ENCODE measurements at regions not wholly inside any gene's neighbourhood (a gene's known extent, or its start where the extent isn't known, plus 50 kb on each side); places are given as distances from the start of the nearest gene placed in this dataset.

DNA sequence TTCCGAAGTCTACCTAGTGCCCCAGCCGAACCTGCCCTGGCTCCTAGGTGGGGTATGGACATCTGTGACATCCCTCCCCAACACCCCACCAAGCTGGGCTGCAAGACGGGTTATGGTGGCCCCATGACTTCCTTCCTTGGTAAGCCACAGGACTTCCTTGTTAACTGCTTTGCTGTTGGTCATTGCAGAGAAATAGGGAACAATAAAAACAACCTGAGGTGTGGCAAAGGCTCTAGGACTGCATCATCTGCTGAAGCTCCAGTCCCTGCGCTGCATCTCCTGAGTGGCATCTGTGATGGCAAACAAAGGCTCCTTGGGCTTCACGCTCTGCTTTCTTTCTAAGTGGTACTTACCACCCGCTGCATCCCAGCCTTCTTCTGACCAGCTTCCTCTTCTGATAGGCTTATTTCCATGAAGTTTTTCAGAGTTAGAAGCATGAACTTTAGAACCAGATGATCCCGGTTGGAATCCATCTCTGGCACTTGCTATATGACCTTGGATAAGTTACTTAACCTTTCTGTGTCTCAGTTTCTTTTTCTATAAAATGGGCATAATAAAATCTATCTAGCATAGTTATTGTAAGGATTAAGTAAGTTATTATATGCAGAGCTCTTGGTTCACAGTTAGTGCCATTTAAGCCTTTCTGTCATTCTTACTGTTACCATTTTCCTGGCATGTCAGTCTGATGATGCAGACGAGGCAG lies 216.8 kb downstream of the RPS24 start:
- DNase-seq = no peak

DNA sequence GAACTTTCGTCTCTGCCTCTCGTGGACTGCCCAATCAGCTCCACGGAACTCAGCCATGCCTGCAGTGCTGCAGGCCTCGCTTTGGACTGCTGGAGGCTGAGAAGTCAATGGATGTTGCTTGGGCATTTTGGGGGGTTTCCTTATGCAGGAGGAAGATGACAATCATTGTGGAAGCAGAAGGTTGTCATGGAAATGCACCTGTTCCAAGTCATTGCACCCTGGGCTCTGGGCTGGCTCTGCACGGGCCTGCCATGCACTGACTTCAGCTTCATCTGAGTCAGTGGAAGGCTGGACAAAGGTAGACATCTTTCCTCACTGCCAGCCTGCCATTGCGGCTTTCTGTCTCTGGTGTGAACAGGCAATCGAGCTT lies 217.3 kb downstream of the RPS24 start:
- DNase-seq = no peak

DNA sequence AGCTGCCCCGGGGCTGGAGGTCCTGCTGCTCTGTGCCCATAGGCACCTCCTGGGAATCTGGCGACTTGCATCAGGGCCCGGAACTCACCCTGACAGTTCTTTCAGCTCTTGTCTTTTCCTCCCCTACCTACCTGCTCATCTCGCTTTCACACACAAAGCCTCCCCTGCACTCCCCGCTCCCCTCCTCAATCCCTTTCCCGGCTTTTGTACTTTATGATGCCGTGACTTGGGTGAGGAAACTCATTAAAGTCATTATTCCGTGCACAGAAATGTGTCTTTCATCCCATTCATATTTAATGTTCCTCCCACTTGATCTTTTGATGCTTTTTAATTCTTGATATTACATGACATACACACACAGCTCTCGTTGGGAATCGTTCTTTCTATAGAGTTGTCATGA lies 218.6 kb downstream of the RPS24 start:
- DNase-seq = no peak

DNA sequence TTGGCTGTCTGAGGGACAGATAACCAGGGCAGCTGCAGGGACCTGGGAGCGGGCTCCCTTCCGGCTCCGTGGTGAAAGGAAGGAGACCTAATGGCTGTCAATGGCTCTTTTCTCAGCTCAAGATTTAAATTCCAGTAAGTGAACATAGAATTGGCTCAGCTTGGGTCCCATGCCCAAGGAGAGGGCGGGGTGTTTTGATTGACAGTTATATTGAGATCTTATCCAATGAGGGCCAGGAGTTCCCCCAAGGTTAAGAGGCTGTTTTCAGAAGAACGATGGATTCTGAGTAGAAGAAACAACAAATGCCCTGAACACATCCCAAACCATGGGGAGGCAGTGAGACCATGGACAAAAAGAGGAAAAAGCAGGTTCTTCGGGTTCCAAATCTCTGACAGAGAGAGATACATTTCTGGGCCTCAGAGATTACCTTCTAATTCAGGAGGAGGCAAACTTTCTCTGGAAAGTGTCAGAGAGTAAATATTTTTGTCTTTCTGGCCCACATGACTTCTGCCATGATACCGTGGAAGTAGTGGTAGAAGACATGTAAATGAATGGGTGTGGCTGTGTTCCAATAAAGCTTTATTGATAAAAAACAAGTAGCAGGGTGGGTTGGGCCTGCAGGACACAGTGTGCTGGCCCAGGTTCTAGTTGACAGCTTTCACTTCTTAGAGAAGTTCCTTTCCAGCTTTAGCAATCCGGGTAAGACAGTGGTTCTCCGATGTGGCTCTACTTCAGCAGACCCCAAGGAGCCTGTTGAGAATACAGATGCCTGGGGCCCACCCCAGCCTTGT lies 219.6 kb downstream of the RPS24 start:
- no peak for DNase-seq

DNA sequence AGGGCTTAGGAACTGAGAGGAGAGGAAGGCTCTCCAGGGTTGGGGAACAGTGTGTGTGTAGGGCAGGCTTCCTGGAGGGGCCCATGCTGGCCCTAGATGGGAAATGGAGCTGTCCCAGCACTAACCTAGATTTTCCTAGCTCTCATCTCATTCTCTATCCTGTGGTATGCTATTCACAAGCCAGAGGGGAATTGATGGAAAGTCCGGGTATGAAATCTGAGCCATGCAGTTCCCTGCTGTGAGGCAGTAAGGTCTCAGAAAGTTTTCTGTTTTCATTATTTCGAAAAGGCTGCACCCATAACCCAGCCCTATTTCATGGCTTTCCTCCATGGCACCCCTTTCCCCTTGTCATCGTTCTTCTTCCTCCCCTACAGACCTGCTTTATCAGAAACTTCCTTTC lies 220.3 kb downstream of the RPS24 start:
- no peak for DNase-seq

DNA sequence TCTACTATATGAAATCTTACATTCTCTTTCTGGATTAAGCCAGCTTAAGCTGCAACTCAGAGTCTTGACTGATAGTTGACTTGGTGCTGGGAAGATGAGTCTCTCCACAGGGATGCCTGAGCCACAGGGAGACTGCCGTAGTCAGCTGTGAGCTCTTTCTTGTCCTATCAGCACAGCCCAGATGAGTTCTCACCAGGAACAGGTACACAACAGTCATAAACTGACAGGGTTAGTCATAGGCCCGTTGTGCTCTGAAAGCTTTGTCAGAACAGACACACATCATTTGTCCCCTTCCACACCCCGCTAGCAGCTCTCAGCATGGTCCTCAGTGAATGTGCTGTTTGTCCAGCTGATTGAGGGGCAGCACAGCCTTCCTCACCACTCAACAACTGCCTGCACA lies 221.6 kb downstream of the RPS24 start:
- DNase-seq = no peak

DNA sequence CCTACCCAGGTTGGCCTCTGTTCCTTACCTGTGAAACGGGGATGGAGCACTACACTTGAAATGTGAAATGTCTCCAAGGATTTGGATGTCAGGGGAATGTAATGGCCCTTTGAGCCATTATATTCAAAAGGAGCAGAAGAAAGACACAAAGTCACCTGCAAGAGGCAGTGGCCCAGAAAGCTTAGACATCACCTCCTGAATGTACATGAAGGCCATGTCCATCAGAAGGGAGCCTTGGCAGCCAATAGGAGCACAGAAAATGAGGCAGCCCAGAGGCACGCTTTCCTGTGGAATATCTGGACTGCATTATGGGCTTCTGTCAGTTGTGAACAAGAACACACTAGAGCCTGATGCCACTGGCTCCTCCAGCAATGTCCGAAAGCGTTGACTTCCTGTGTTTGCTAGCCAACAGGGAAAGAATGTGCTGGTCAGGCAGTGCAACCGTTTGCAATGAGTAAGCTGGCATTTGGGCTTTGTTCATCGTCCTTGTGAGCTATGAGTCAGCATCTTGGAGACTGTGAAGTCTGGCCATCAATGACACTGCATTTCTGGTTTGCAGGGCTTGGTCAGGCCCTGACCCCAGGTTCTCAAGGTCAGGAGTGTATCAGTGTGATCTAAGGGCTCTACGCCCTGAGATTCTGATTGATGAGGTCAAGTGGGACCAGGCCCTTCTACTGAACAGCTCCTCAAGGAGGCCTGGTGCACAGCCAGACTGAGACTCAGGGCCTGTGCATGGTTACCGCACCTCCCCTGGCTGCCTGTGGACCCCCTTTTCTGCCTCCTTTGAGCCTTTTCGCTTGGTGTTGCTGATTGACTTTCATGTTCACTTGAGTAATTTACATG lies 222.4 kb downstream of the RPS24 start:
- DNase-seq = no peak

DNA sequence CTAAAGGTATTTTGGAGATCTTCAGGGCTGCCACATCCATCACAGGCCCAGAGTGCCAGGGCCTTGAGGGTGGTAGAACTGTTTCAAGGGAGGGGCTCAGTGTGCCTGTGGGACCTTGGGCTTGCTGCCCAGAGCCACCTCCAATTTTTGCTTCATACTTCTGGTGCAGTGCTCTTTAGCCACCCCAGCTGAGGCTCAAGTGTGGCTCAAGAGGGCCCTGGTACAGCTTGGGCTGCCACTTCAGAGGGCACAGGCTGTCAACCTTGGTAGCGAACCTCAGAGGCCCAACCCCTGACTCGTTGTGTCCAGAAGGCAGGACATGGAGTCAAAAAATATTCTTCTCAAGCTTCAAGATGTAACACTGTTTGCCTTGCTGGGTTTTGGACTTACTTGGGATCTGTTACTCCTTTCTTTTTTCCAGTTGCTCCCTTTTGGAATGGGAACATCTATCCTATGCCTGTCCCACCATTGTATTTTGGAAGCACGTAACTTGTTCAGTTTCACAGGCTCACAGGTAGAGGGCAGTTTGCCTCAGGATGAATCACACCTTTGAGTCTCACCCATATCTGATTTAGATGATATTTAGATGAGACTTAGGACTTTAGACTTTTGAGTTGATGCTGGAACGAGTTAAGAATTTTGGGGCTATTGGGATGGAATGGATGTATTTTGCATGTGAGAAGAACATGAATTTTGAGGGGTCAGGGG lies 224.8 kb downstream of the RPS24 start:
- no peak for DNase-seq

DNA sequence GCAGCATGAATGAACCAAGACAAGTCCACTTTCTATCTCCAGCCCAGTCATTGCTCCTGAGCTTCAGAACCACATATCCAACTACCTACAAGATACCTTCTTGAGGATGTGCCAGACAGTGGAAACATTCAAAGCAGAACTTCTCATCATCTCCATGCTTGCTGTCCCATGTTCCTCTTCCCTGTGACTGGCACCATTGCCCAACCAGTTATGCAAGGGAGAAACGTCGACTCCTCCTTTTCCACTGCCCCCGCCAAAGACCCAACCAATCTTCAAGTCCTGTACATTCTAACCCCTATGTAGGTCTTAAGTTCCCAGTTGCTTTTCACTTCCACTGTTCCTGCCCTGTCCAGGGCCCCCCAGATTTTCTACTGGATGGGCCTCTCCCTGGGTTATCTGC lies 225.7 kb downstream of the RPS24 start:
- DNase-seq = no peak

DNA sequence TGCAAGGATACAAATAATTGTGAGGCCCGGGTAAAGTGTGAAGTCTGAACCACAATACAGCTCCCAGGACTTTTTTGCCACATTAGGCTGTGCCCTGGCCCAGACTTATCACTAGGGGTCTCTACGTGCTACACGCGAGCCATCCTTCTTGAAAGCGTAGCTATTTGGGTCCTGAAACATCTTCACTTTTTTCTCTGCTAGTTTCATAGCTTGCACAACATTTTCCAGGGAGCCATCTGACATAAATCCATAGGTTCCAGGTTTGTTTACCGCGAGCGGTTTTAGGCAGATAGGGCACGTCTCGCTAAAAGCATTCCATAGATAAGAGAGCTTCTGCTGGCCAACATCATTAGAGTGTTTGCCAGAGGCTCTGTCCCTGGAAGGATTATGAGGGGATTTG lies 226.5 kb downstream of the RPS24 start:
- no peak for DNase-seq

DNA sequence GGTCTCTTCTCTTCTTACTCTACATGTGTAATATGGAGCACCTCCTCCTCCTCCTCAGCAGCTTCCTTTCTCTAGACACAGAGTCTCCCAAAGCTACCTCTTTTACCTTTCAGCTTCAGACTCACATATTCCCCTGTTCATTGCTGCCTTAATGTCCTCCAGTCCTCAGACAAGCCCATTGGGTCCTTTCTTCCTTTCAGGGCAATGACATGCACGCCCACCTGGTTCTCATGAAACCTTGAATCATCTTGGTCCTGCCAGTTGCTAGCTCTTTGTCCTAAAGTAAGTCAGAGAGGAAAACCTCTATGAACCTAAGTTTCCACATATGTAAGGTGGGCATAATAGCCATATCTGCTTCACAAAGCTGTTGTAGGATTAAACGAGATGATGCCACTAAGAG lies 227.0 kb downstream of the RPS24 start:
- no peak for DNase-seq

DNA sequence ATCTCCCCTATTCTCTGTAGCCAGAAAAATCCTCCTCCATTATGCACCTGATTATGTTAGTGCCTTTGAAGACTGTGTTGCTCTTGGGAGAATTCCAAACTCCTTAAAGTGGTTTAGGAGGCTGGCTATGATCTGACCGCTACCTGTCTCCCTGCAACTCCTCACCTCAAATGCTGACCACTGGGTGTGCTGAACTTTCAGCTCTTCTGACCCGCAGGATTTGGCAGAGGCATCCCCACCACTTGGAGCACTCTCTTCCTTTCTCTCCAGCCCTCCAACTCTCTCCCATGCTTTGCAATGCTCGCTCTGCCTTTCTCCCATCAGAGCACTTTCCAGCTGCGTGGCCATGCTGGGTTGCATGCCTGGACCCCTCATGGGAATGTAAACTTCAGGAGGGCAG lies 227.6 kb downstream of the RPS24 start:
- DNase-seq = no peak

DNA sequence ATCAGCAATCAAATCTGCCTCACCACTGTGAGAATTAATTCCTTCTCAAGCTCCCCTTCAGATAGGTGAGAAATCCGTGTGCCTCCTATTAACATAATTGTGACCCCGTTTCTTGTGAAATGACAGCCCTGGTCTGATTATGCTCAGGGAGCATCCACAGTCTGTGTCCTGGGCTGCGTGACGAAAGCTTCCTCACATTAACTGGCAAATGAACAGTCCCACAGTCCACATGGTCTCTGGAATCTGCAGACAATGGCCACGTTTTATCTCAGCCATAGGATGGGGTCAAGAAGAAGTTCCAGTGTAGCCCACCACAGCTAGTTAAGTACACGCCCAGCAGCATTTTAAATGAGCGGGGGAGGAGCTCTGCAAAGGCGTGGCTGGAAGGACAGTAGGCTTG lies 229.2 kb downstream of the RPS24 start:
- no peak for DNase-seq

DNA sequence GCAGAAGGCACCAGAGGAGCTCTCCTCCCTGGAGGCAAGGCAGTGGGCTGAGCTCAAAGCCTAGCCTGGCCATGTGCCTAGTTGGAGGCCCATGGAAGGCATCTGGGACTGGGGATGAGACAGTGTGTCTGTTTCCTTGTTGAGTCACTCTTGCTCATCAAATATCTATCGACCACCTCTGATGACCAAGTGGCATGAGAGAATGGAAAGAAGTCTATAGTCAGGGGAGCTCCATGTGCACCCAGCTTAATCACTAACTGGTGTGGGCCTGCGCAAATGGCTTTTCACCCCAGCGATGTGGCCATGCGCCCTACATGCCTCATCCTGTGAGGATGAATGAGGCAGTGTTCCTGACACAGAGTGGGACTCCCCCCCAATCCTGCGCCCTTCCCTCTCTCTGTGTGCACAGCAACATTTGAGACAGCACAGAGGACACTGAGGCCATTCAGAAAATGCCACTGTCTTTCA lies 229.9 kb downstream of the RPS24 start:
- no peak for DNase-seq

DNA sequence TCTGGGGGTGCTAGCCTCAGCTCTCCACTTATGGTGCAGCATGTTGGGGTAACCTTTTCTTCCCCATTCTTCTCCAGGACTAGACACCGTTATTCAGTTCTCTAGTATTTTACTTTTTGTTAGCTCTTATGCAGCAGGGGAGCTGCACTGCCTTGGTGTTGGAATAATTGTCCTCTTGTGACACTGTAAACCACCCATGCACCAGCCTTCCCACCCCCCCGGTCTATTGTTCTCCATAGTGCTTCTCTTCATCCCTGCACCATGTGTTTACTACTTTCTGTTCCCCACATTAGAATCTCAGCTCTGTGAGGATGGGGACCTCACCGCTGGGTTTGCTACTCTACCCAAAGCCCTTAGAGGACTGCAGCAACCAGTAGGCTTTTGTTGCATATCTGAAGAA lies 230.7 kb downstream of the RPS24 start:
- no peak for DNase-seq

DNA sequence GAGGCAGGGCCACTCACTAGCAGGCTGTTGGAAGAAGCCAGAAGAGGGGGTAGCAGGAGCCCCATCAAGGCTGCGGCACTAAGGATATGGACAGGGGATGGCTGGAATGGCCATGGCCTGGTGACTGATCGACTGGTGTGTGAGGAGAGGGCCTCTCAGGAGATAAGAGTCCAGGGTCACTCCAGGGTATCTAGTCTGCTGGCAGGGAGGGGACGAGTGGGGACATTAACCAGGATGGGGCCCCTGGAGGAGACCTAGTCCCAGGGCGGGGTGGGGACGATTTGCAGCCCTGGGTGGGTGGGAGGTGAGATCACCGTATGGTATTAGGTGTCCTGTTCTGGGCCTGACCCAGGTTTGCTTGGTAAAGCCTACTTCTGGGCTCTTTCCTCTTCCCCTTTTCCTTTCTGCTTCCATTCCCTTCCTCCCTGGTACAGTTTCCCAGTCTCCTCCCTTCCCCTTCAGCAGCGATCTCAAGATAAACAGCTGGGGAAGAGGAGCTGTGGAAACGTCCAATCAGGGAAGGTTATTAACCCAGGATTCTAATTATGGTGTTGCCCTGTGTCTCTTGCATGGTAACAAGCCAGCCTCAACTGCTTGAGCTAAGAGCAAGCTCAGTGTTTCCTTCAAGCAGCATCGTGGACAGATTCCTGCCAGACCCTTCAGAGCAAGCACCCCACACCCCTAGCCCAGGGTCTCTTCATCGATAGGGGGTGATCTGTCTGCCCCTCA lies 233.2 kb downstream of the RPS24 start:
- DNase-seq = no peak

DNA sequence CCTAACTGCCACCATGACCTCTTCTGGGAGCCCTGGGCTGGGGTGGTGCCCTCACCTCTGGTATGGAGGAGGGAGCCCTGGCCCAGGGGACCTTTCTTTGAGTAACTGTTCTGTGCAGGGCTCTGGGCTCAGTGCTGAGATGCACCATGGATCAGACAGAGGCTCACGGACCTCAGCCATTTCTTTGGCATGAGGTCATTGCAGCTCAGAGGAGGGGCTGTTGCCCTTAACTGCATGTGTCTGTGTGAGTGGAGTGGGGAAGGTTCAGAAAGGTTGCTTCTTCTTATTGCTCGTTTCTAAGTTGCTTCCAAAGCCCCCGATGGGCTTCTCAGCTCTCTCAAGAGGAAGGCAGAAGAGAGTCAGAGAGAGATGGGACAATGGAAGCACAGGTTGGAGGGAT lies 233.9 kb downstream of the RPS24 start:
- no peak for DNase-seq

DNA sequence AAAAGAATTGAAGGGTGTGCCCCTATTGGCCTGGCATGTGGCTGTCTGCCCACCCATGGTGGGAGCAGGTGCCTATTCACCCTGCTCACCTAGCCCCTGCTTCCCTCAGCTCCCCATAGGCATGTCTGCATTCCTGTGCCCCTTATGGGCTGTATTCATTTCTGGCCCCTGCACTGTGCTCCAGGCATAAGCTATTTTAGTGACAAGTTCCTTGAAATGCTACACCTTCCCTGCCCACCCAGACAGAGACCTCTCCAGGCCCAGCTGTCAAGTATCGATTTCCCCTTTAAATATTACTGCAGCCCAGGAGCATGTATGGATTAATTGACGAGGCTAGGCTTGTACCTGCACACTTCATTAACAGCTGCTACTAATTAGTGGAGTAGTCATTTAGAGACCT lies 235.4 kb downstream of the RPS24 start:
- no peak for DNase-seq

DNA sequence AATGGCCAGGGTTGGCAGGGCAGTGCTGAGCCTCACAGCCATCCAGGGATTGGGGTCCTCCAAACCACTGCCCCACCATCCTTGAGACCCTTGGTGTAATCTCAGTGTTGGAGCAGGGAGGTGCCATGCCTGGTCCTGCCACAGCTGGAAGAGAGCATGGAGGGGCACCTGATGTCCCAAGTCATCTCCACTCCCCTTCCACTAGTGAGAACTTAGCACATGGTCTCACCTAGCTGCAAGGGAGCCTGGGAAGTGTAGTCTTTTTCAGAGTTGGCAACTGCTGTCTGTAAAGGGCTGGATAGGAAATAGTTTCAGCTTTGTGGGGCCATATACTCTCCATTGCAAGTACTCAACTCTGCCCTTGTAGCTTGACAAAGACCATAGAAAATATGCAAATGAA lies 238.7 kb downstream of the RPS24 start:
- DNase-seq = no peak

DNA sequence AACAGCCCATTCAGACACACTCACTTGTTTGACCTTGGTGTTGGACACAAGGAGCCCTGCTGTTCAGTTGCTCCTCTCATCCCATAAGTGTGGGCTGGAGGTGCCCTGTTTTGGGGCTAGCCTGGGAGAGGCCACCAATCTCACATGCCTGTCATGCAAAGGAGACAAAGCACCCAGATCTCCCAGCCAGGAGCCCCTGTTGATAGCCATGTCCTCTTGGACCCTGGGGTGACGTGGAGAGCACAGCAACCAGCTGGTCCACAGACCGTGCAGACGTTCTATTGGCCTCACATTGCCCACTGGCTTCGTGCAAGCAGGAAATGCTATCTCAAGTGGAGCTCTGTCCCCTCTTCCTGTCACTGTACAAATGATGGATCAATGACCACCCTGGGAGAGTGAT lies 240.8 kb downstream of the RPS24 start:
- no peak for DNase-seq

DNA sequence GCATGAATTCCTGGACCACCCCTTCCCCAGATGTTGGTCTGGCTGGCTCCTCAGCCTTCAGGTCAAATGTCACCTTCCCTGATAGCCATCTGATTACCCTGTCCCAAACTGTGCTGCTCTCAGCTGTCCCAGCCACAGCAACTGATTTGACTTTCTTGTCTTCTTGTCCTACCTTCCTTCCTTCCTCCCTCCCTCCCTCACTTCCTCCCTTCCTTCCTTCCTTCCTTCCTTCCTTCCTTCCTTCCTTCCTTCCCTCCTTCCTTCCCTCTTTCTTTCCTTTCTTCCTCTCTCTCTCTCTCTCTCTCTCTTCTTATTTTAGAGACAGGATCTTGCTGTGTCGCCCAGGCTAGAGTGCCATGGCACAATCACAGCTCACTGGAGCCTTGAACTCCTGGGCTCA lies 242.5 kb downstream of the RPS24 start:
- DNase-seq = no peak

DNA sequence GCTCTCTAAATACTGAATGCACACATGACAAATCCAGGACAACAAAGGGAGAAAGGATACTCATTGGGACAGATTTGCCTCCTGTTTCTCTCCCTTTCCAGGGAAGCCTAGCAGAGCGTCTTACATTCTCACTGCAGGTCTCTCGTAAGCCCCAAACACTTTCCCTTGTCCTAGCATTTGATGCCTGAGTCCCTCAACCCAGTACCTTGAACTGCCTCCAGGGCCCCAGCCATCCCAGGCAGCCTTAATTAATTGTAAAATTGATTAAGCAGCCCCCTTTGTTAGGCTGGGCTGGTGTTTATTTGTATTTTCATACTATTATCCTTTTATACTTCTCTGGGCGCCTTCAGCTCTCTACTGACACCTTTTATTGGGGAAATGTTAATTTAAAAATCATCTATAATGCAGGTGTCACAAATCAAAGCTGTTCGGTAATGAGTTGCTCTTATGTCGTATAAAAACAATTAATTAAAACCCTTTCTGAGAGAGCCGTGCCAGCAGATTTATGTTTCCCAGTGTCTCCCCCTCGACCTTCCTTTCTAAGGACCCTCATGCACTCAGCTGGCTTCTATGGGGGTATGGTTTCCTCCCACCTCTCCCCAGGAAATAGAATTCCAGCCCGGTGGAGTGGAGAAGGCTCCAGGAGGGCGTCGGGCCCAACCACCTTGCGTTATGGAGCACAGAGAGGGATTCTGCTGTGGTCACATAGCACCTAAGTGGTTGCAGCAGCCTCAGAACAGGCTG lies 243.8 kb downstream of the RPS24 start:
- DNase-seq = no peak

Data from activated naive CD4-positive, alpha-beta T cell treated with anti-CD3 and anti-CD28 coated beads, Interleukin-2, amount 50 U/mL, for 16 hours (primary cell).